ENCODE measurements at regions not wholly inside any gene's neighbourhood (a gene's known extent, or its start where the extent isn't known, plus 50 kb on each side); places are given as distances from the start of the nearest gene placed in this dataset.
A peak's percentile ranks its signal among the peaks of the same experiment; 100 is the strongest.

- TF ChIP-seq ZC3H10 (CRISPR knock-in tag; IDR thresholded peaks at IDR 0.05) (no peak), TCF4 (CRISPR knock-in tag; IDR thresholded peaks at IDR 0.05; ENCODE audit: borderline replicate concordance) (no peak), ISL1 (CRISPR knock-in tag; IDR thresholded peaks at IDR 0.05) (no peak), RARB (CRISPR knock-in tag; IDR thresholded peaks at IDR 0.05) (no peak)
- no peak for ATAC-seq
Measured at GRCh38 chr6:25051083-25051482, 115.3 kb upstream of the RIPOR2 start.

- TF ChIP-seq ZC3H10 (CRISPR knock-in tag; IDR thresholded peaks at IDR 0.05) (no peak), CSRNP3 (CRISPR knock-in tag; IDR thresholded peaks at IDR 0.05) (no peak), PPARA (CRISPR knock-in tag; IDR thresholded peaks at IDR 0.05; ENCODE audit: borderline replicate concordance) (no peak), CSDC2 (CRISPR knock-in tag; IDR thresholded peaks at IDR 0.05) (no peak), ZFP30 (CRISPR knock-in tag; IDR thresholded peaks at IDR 0.05) (no peak), TSHZ2 (CRISPR knock-in tag; IDR thresholded peaks at IDR 0.05) (no peak), ZNF565 (CRISPR knock-in tag; conservative IDR thresholded peaks at IDR 0.05; ENCODE audit: low read depth) (no peak), ESRRG (CRISPR knock-in tag; IDR thresholded peaks at IDR 0.05) (no peak), CREB5 (CRISPR knock-in tag; IDR thresholded peaks at IDR 0.05; ENCODE audit: low read depth) (no peak), RARB (CRISPR knock-in tag; IDR thresholded peaks at IDR 0.05) (no peak), TCF4 (CRISPR knock-in tag; IDR thresholded peaks at IDR 0.05; ENCODE audit: borderline replicate concordance) (no peak), BACH2 (CRISPR knock-in tag; IDR thresholded peaks at IDR 0.05; ENCODE audit: borderline replicate concordance) (no peak)
- no peak for ATAC-seq
Measured at GRCh38 chr6:25052181-25052580, 116.4 kb upstream of the RIPOR2 start.

GRCh38 chr6:25053875-25054371 lies 118.2 kb upstream of the RIPOR2 start:
- no peak for TF ChIP-seq ARNTL (CRISPR knock-in tag; IDR thresholded peaks at IDR 0.05; ENCODE audit: borderline replicate concordance, low read depth)
- TF ChIP-seq BACH2 (CRISPR knock-in tag; IDR thresholded peaks at IDR 0.05; ENCODE audit: borderline replicate concordance) = no peak
- TF ChIP-seq ZC3H10 (CRISPR knock-in tag; IDR thresholded peaks at IDR 0.05) = peak; percentile 83
- no peak for TF ChIP-seq TSHZ2 (CRISPR knock-in tag; IDR thresholded peaks at IDR 0.05)
- peak; percentile 72 for TF ChIP-seq TOX (CRISPR knock-in tag; IDR thresholded peaks at IDR 0.05; ENCODE audit: borderline replicate concordance)
- no peak for TF ChIP-seq SNAI2 (CRISPR knock-in tag; IDR thresholded peaks at IDR 0.05)
- TF ChIP-seq ISL1 (CRISPR knock-in tag; IDR thresholded peaks at IDR 0.05) = peak; percentile 83
- TF ChIP-seq POU6F1 (CRISPR knock-in tag; IDR thresholded peaks at IDR 0.05; ENCODE audit: borderline replicate concordance, low read depth) = no peak
- TF ChIP-seq ZFP3 (CRISPR knock-in tag; IDR thresholded peaks at IDR 0.05) = no peak
- peak; percentile 89 for ATAC-seq

Data from SK-N-SH treated with all-trans-retinoic acid at 6 μM for 48 hours (cell line).